ENCODE measurements at regions not wholly inside any gene's neighbourhood (a gene's known extent, or its start where the extent isn't known, plus 50 kb on each side); places are given as distances from the start of the nearest gene placed in this dataset.

GRCh38 chr15:91604122-91604521 is 249.4 kb upstream of the SLCO3A1 start:
- no peak for TF ChIP-seq MAX (IDR thresholded peaks at IDR 0.05)
- TF ChIP-seq TAF1 (IDR thresholded peaks at IDR 0.05; ENCODE audit: low read depth): no peak
- TF ChIP-seq EP300 (IDR thresholded peaks at IDR 0.05; ENCODE audit: borderline replicate concordance): no peak
- TF ChIP-seq RAD21 (IDR thresholded peaks at IDR 0.05; ENCODE audit: low read depth): no peak
- TF ChIP-seq NFIC (IDR thresholded peaks at IDR 0.05): no peak
- no peak for TF ChIP-seq CEBPB (IDR thresholded peaks at IDR 0.05)
- no peak for TF ChIP-seq ZBTB7A (IDR thresholded peaks at IDR 0.05; ENCODE audit: low read depth)
- TF ChIP-seq YY1 (IDR thresholded peaks at IDR 0.05; ENCODE audit: low read depth): no peak
- no peak for TF ChIP-seq FOXM1 (IDR thresholded peaks at IDR 0.05; ENCODE audit: borderline replicate concordance, low read depth)
